ENCODE measurements at regions not wholly inside any gene's neighbourhood (a gene's known extent, or its start where the extent isn't known, plus 50 kb on each side); places are given as distances from the start of the nearest gene placed in this dataset.

DNA sequence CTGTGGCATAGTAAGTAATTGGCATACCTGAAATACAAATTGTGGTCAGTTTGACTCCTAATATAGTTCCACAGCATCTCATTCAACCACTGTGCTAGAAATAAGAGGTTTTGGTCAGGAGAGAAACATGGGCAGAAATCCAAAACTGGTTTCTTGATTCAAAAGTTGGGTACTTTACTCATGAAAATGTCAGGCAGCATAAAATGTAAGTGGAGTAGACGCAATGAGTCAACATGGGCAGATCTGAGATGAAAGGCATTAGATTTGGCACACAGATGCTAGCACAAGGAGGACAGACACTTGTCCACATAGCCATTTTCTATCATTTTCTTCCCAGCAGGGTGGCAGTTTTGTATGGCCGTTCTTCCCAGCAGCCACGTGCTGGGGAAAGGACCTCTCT lies 255.8 kb upstream of the CDIN1 start:
- H3K27me3 ChIP-seq = no peaks in the 10 kb centered on the region
- no peaks in the 10 kb centered on the region for H3K9me3 ChIP-seq
- no peak overlapping the region for H3K27ac ChIP-seq
- H3K4me1 ChIP-seq = no peaks in the 10 kb centered on the region
- no peaks in the 10 kb centered on the region for H3K36me3 ChIP-seq
- H3K4me3 ChIP-seq = no peak overlapping the region
- TF ChIP-seq, protein P1, sequence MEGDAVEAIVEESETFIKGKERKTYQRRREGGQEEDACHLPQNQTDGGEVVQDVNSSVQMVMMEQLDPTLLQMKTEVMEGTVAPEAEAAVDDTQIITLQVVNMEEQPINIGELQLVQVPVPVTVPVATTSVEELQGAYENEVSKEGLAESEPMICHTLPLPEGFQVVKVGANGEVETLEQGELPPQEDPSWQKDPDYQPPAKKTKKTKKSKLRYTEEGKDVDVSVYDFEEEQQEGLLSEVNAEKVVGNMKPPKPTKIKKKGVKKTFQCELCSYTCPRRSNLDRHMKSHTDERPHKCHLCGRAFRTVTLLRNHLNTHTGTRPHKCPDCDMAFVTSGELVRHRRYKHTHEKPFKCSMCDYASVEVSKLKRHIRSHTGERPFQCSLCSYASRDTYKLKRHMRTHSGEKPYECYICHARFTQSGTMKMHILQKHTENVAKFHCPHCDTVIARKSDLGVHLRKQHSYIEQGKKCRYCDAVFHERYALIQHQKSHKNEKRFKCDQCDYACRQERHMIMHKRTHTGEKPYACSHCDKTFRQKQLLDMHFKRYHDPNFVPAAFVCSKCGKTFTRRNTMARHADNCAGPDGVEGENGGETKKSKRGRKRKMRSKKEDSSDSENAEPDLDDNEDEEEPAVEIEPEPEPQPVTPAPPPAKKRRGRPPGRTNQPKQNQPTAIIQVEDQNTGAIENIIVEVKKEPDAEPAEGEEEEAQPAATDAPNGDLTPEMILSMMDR (IDR thresholded peaks at IDR 0.05) = no peak
- TF ChIP-seq POLR2A (IDR thresholded peaks at IDR 0.05) = no peak
- TF ChIP-seq POLR2AphosphoS5 (IDR thresholded peaks at IDR 0.05; ENCODE audit: insufficient read depth in 1 of 2, low read depth in 1 of 2) = no peak
- DNase-seq (ENCODE audit: extremely low spot score in 2 of 2) = no peak
- intact Hi-C loops (cut with DNase I) = no loop called here

DNA sequence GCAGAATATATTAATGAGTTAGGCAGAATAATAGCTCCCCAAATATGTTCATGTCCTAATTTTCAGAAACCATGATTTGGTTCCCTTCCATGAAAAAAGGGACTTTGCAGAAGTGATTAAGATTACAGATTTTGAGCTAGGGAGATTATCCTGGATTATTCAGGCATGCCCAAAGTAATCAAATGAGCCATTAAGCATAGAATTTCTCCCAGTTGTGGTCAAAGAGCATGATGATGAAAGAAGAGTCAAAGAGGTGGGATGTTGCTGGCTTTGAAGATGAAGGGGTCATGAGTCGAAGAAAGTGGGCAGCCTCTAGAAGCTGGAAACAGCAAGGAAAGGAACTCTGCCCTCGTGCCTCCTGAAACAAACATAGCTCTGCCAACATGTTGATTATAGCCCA lies 254.2 kb upstream of the CDIN1 start:
- H3K9me3 ChIP-seq = no peaks in the 10 kb centered on the region
- TF ChIP-seq POLR2AphosphoS5 (IDR thresholded peaks at IDR 0.05; ENCODE audit: insufficient read depth in 1 of 2, low read depth in 1 of 2) (no peak), POLR2A (IDR thresholded peaks at IDR 0.05) (no peak)
- TF ChIP-seq, protein P1 (IDR thresholded peaks at IDR 0.05) = no peak
- H3K27me3 ChIP-seq = no peaks in the 10 kb centered on the region
- no peak for DNase-seq (ENCODE audit: extremely low spot score in 2 of 2)
- intact Hi-C loops (cut with DNase I) = no loop called here
- H3K36me3 ChIP-seq = no peaks in the 10 kb centered on the region
- no peak overlapping the region for H3K4me3 ChIP-seq
- no peaks in the 10 kb centered on the region for H3K4me1 ChIP-seq
- H3K27ac ChIP-seq = no peak overlapping the region

DNA sequence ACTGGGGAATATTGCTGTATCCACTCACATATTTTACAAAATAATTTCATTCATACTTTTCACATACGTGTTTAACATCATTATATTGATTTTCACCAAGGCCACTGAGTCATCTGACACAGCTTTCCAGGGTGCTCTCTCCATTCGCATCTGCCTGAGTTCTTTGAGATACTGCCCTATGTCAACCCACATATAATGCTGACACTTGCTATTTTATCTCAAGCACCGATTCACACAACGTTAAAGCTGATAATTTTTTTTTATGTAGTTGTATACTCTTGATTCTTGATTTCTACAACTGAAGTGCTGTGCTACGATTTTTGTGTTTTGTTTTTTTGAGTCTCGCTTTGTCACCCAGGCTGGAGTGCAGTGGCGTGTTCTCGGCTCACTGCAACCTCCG lies 249.8 kb upstream of the CDIN1 start:
- DNase-seq (ENCODE audit: extremely low spot score in 2 of 2) = no peak
- H3K36me3 ChIP-seq = no peaks in the 10 kb centered on the region
- H3K27ac ChIP-seq = no peak overlapping the region
- no peaks in the 10 kb centered on the region for H3K9me3 ChIP-seq
- H3K27me3 ChIP-seq = no peaks in the 10 kb centered on the region
- H3K4me1 ChIP-seq = no peaks in the 10 kb centered on the region
- intact Hi-C loops (cut with DNase I) = no loop called here
- H3K4me3 ChIP-seq = no peak overlapping the region
- TF ChIP-seq, protein P1 (IDR thresholded peaks at IDR 0.05) = no peak
- TF ChIP-seq POLR2AphosphoS5 (IDR thresholded peaks at IDR 0.05; ENCODE audit: insufficient read depth in 1 of 2, low read depth in 1 of 2) (no peak), POLR2A (IDR thresholded peaks at IDR 0.05) (no peak)

DNA sequence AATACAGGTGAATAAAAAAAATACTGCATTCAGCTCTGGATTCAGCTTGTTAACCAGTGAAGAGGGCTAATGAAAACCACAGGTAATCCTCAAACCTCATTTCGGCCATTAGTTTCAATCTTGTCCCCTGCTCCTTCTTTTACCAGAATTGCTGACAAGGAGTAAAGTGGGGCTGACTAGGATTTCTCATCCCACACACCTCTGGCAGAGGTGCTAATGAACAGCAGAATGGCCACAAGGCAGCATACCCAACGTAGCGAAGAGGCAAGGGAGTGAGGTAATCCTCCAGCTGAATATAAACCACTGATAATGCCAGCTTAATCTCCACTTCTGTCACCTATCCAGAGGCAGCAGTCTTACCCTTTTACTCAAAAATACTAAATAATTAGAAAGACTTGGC lies 248.8 kb upstream of the CDIN1 start:
- DNase-seq (ENCODE audit: extremely low spot score in 2 of 2) = no peak
- H3K4me3 ChIP-seq = no peak overlapping the region
- no peaks in the 10 kb centered on the region for H3K9me3 ChIP-seq
- no peak overlapping the region for H3K27ac ChIP-seq
- intact Hi-C loops (cut with DNase I) = no loop called here
- no peaks in the 10 kb centered on the region for H3K27me3 ChIP-seq
- no peak for TF ChIP-seq POLR2AphosphoS5 (IDR thresholded peaks at IDR 0.05; ENCODE audit: insufficient read depth in 1 of 2, low read depth in 1 of 2)
- TF ChIP-seq, protein P1 (IDR thresholded peaks at IDR 0.05) = no peak
- no peak for TF ChIP-seq POLR2A (IDR thresholded peaks at IDR 0.05)
- H3K4me1 ChIP-seq = no peaks in the 10 kb centered on the region
- H3K36me3 ChIP-seq = no peaks in the 10 kb centered on the region

DNA sequence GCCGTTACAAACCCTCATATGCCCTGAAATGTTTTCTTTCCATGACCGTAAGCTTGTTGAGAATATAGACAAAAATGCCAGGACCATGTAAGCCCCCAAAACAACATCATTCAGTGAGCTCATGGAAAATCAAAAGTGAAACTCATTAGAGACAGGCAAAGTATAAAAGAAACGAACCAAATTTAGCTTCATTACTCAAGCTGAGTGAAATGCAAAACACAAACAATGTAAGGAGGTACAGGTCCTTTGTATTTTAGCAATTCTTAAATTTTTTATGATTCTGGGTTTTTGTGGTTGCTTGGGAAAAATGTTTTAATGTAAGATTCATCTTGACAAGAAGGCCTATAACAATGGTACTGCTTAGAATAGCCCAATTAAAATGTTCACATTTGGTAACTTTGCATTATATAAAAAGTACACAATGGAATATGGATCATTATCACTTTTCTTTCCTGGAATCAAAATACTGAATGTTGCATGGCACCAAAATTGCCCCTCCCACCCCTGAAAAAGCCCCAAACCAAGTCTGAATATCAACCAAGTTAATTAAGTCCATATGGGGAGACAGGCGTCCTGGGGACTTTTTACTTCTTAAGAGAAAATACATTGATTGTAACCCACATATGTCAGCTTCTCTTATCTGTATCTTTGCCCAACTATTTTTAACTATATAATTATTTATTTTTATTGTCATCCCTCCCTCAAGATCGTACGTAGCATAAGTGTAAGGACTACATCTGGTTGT lies 247.7 kb upstream of the CDIN1 start:
- TF ChIP-seq POLR2AphosphoS5 (IDR thresholded peaks at IDR 0.05; ENCODE audit: insufficient read depth in 1 of 2, low read depth in 1 of 2) (no peak), POLR2A (IDR thresholded peaks at IDR 0.05) (no peak)
- TF ChIP-seq, protein P1 (IDR thresholded peaks at IDR 0.05) = no peak
- intact Hi-C loops (cut with DNase I) = no loop called here
- no peak for DNase-seq (ENCODE audit: extremely low spot score in 2 of 2)
- H3K4me3 ChIP-seq = peak overlapping the region in 1 of 2 donors; percentile 21
- H3K27me3 ChIP-seq = no peaks in the 10 kb centered on the region
- no peak overlapping the region for H3K27ac ChIP-seq
- no peaks in the 10 kb centered on the region for H3K9me3 ChIP-seq
- H3K4me1 ChIP-seq = no peaks in the 10 kb centered on the region
- no peaks in the 10 kb centered on the region for H3K36me3 ChIP-seq

Data from vagina (tissue), 2 donors.